ENCODE measurements at regions not wholly inside any gene's neighbourhood (a gene's known extent, or its start where the extent isn't known, plus 50 kb on each side); places are given as distances from the start of the nearest gene placed in this dataset.

- TF ChIP-seq CTCF (IDR thresholded peaks at IDR 0.05 in 4 of 5, conservative IDR thresholded peaks at IDR 0.05 in 1 of 5), result no peak
- TF ChIP-seq POLR2A (IDR thresholded peaks at IDR 0.05), result no peak
These were observed 52.0 kb upstream of the LHX1 start for GRCh38 chr17:36885153-36885735.
